ENCODE measurements at regions not wholly inside any gene's neighbourhood (a gene's known extent, or its start where the extent isn't known, plus 50 kb on each side); places are given as distances from the start of the nearest gene placed in this dataset.

DNA sequence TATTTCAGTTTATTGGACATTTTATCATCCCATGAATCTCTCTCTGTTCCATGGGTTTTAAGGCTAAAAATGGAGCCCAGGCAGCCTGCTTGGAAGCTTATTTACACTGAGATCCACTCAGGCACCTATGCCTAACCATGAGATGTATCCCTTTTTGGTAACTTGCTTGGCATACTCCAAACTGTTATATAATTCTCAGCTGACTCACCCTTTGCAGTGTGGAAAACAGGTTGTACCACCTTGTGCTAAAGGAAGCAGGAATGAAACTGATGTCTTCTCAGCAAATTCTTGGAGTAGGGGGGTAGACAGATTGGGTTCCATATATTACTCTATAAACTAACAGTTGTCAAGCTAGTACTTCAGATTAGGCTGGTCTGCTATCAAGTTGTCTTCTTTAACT is 483.6 kb downstream of the KLF5 start:
- TF ChIP-seq, protein P1, sequence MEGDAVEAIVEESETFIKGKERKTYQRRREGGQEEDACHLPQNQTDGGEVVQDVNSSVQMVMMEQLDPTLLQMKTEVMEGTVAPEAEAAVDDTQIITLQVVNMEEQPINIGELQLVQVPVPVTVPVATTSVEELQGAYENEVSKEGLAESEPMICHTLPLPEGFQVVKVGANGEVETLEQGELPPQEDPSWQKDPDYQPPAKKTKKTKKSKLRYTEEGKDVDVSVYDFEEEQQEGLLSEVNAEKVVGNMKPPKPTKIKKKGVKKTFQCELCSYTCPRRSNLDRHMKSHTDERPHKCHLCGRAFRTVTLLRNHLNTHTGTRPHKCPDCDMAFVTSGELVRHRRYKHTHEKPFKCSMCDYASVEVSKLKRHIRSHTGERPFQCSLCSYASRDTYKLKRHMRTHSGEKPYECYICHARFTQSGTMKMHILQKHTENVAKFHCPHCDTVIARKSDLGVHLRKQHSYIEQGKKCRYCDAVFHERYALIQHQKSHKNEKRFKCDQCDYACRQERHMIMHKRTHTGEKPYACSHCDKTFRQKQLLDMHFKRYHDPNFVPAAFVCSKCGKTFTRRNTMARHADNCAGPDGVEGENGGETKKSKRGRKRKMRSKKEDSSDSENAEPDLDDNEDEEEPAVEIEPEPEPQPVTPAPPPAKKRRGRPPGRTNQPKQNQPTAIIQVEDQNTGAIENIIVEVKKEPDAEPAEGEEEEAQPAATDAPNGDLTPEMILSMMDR (conservative IDR thresholded peaks at IDR 0.05 in 1 of 2, IDR thresholded peaks at IDR 0.05 in 1 of 2; ENCODE audit: extremely low read depth in 1 of 2, insufficient read depth in 1 of 2, low read depth in 1 of 2, low read length in 2 of 2): no peak
- no peak for TF ChIP-seq EZH2 (IDR thresholded peaks at IDR 0.05; ENCODE audit: borderline replicate concordance, low read length)

Data from mammary epithelial cell (primary cell).